ENCODE measurements at regions not wholly inside any gene's neighbourhood (a gene's known extent, or its start where the extent isn't known, plus 50 kb on each side); places are given as distances from the start of the nearest gene placed in this dataset.

- no peak for TF ChIP-seq TAF1 (IDR thresholded peaks at IDR 0.05; ENCODE audit: borderline replicate concordance, insufficient read depth, low read length)
Measured at GRCh38 chrX:43479070-43479469, 177.0 kb upstream of the MAOA start.

GRCh38 chrX:43479850-43480249 lies 176.2 kb upstream of the MAOA start:
- no peak for TF ChIP-seq POLR2AphosphoS5 (IDR thresholded peaks at IDR 0.05; ENCODE audit: low read depth, low read length)
- no peak for TF ChIP-seq SIN3A (IDR thresholded peaks at IDR 0.05; ENCODE audit: borderline replicate concordance, insufficient read depth, low read length)
- TF ChIP-seq REST (IDR thresholded peaks at IDR 0.05; ENCODE audit: insufficient read depth in 1 of 2, low read depth in 2 of 2, low read length in 2 of 2): no peak
- no peak for TF ChIP-seq TAF1 (IDR thresholded peaks at IDR 0.05; ENCODE audit: borderline replicate concordance, insufficient read depth, low read length)
- TF ChIP-seq FOXP2 (optimal IDR thresholded peaks at IDR 0.05; ENCODE audit: borderline replicate concordance, extremely low read depth, extremely low read length, insufficient read depth): no peak

- TF ChIP-seq TAF1 (IDR thresholded peaks at IDR 0.05; ENCODE audit: borderline replicate concordance, insufficient read depth, low read length) (no peak), REST (IDR thresholded peaks at IDR 0.05; ENCODE audit: insufficient read depth in 1 of 2, low read depth in 2 of 2, low read length in 2 of 2) (no peak), FOXP2 (optimal IDR thresholded peaks at IDR 0.05; ENCODE audit: borderline replicate concordance, extremely low read depth, extremely low read length, insufficient read depth) (no peak)
Measured at GRCh38 chrX:43481576-43481975, 174.5 kb upstream of the MAOA start.

GRCh38 chrX:43493756-43494155 lies 162.3 kb upstream of the MAOA start:
- TF ChIP-seq SIN3A (IDR thresholded peaks at IDR 0.05; ENCODE audit: borderline replicate concordance, insufficient read depth, low read length) (no peak), REST (IDR thresholded peaks at IDR 0.05; ENCODE audit: insufficient read depth in 1 of 2, low read depth in 2 of 2, low read length in 2 of 2) (no peak), POLR2AphosphoS5 (IDR thresholded peaks at IDR 0.05; ENCODE audit: low read depth, low read length) (no peak), FOXP2 (optimal IDR thresholded peaks at IDR 0.05; ENCODE audit: borderline replicate concordance, extremely low read depth, extremely low read length, insufficient read depth) (no peak), TAF1 (IDR thresholded peaks at IDR 0.05; ENCODE audit: borderline replicate concordance, insufficient read depth, low read length) (no peak)

GRCh38 chrX:43500246-43500645 lies 155.9 kb upstream of the MAOA start:
- TF ChIP-seq TAF1 (IDR thresholded peaks at IDR 0.05; ENCODE audit: borderline replicate concordance, insufficient read depth, low read length): no peak
- TF ChIP-seq FOXP2 (optimal IDR thresholded peaks at IDR 0.05; ENCODE audit: borderline replicate concordance, extremely low read depth, extremely low read length, insufficient read depth): no peak
- TF ChIP-seq REST (IDR thresholded peaks at IDR 0.05; ENCODE audit: insufficient read depth in 1 of 2, low read depth in 2 of 2, low read length in 2 of 2): no peak
- no peak for TF ChIP-seq SIN3A (IDR thresholded peaks at IDR 0.05; ENCODE audit: borderline replicate concordance, insufficient read depth, low read length)
- no peak for TF ChIP-seq POLR2AphosphoS5 (IDR thresholded peaks at IDR 0.05; ENCODE audit: low read depth, low read length)
